Gastroesophageal sphincter (tissue), 4 donors: ENCODE measurements at regions not wholly inside any gene's neighbourhood (a gene's known extent, or its start where the extent isn't known, plus 50 kb on each side); places are given as distances from the start of the nearest gene placed in this dataset.
A peak's percentile ranks its signal among the peaks of the same experiment; 100 is the strongest.

Experiments
- ATAC-seq: fragments of 150-250 bp; one replicate; pipeline ENCODE4 v1.9.1; 2016; ENCODE audit warnings: mild to moderate bottlenecking, moderate library complexity
- H3K27ac ChIP-seq, 4 donors: fragments of 200-600 bp; sonication (generic) in 3 of 4; 1 replicate in 3 of 4; 2 replicates in 1 of 4; pipeline ENCODE4 v1.5.1; 2016 to 2019
- H3K27me3 ChIP-seq: fragments of 200-600 bp; sonication (generic); one replicate; pipeline ENCODE4 v1.5.1; 2019
- H3K36me3 ChIP-seq, 2 donors: fragments of 200-600 bp; sonication (generic); one replicate each; pipeline ENCODE4 v1.5.1; 2019; ENCODE audit warnings: control low read depth in 1 of 2
- H3K4me1 ChIP-seq, 3 donors: fragments of 200-600 bp; sonication (generic); 1 replicate in 2 of 3; 2 replicates in 1 of 3; pipeline ENCODE4 v1.5.1; 2016 to 2019; ENCODE audit warnings: control low read depth in 2 of 3
- H3K4me3 ChIP-seq, 2 donors: fragments of 200-600 bp; sonication (generic); one replicate each; pipeline ENCODE4 v1.5.1; 2019; ENCODE audit warnings: mild to moderate bottlenecking in 1 of 2, moderate library complexity in 1 of 2
- H3K9me3 ChIP-seq, 3 donors: fragments of 200-600 bp; sonication (generic); one replicate each; pipeline ENCODE4 v1.5.1; 2017 to 2019; ENCODE audit warnings: control low read depth in 2 of 3
- CTCF ChIP-seq, 4 experiments: fragments of 200-600 bp in 2 of 4; fragments of 450-650 bp in 2 of 4; sonication (generic) in 1 of 4; IDR thresholded peaks; one replicate each; pipeline ENCODE4 v1.5.1; 2017 to 2019; ENCODE audit warnings: antibody characterized with exemption in 4 of 4, mild to moderate bottlenecking in 2 of 4, moderate library complexity in 2 of 4
- EP300 ChIP-seq: sonication (generic); formaldehyde crosslinking; IDR thresholded peaks from one replicate; pipeline ENCODE4 v1.6.1; 2017; ENCODE audit warnings: antibody characterized with exemption, mild to moderate bottlenecking
- POLR2A ChIP-seq, 2 donors: fragments of 450-650 bp; IDR thresholded peaks; one replicate each; pipeline ENCODE4 v1.6.1; 2017; ENCODE audit warnings: antibody characterized with exemption in 2 of 2, mild to moderate bottlenecking in 2 of 2, moderate library complexity in 1 of 2
- POLR2AphosphoS5 ChIP-seq: sonication (generic); formaldehyde crosslinking; IDR thresholded peaks from one replicate; pipeline ENCODE4 v1.6.1; 2017; ENCODE audit warnings: antibody characterized with exemption
- WGBS, 2 donors: methylation state at CpG; one replicate each; pipeline ENCODE4 v1.1.5; 2018; ENCODE audit warnings: low coverage in 1 of 2; 5-methylcytosine and 5-hydroxymethylcytosine counted together

GRCh38 chr9:88268886-88269285, 119.4 kb upstream of the SPIN1 start:
- TF ChIP-seq EP300: no peak
- TF ChIP-seq POLR2A (IDR thresholded peaks at IDR 0.05): no peak
- TF ChIP-seq POLR2AphosphoS5: no peak
- no peak for TF ChIP-seq CTCF (IDR thresholded peaks at IDR 0.05)
- ATAC-seq: no peak

GRCh38 chr9:88267283-88267682, 121.0 kb upstream of the SPIN1 start:
- no peaks in the 10 kb centered on the region for H3K4me1 ChIP-seq
- TF ChIP-seq EP300 (no peak), CTCF (IDR thresholded peaks at IDR 0.05) (no peak), POLR2A (IDR thresholded peaks at IDR 0.05) (no peak), POLR2AphosphoS5 (no peak)
- no peaks in the 10 kb centered on the region for H3K36me3 ChIP-seq
- H3K27ac ChIP-seq: no peak overlapping the region
- ATAC-seq: no peak
- no peaks in the 10 kb centered on the region for H3K9me3 ChIP-seq
- WGBS, 2 donors: 82 to 85% methylated on average over 4 of the region's 4 CpGs
- no peaks in the 10 kb centered on the region for H3K27me3 ChIP-seq
- no peak overlapping the region for H3K4me3 ChIP-seq

More at GRCh38 chr9:88268886-88269285, 119.4 kb upstream of the SPIN1 start:
- H3K4me3 ChIP-seq: no peak overlapping the region
- no peaks in the 10 kb centered on the region for H3K27me3 ChIP-seq
- no peak overlapping the region for H3K27ac ChIP-seq
- H3K4me1 ChIP-seq: no peaks in the 10 kb centered on the region
- no peaks in the 10 kb centered on the region for H3K9me3 ChIP-seq
- no peaks in the 10 kb centered on the region for H3K36me3 ChIP-seq

- H3K4me1 ChIP-seq: no peaks in the 10 kb centered on the region
- no peak overlapping the region for H3K4me3 ChIP-seq
- ATAC-seq: no peak
- no peaks in the 10 kb centered on the region for H3K27me3 ChIP-seq
- no peak overlapping the region for H3K27ac ChIP-seq
- TF ChIP-seq EP300 (no peak), POLR2AphosphoS5 (no peak), CTCF (IDR thresholded peaks at IDR 0.05) (no peak), POLR2A (IDR thresholded peaks at IDR 0.05) (no peak)
- WGBS, 2 donors: 64 to 71% methylated on average over 1 to 2 of the region's 2 CpGs
- H3K9me3 ChIP-seq: no peaks in the 10 kb centered on the region
- no peaks in the 10 kb centered on the region for H3K36me3 ChIP-seq
Observed at GRCh38 chr9:88266416-88266815, 121.8 kb upstream of the SPIN1 start.

- H3K27ac ChIP-seq: no peak overlapping the region
- TF ChIP-seq POLR2A (IDR thresholded peaks at IDR 0.05): no peak
- 87 to 100% methylated on average over 2 to 3 of the region's 3 CpGs for WGBS, 2 donors
- H3K27me3 ChIP-seq: no peaks in the 10 kb centered on the region
- H3K9me3 ChIP-seq: no peaks in the 10 kb centered on the region
- H3K36me3 ChIP-seq: no peaks in the 10 kb centered on the region
- peaks cover 0 to 16% (median 11%) of the 10 kb centered on the region in 3 donors for H3K4me1 ChIP-seq
- ATAC-seq: no peak
- no peak overlapping the region for H3K4me3 ChIP-seq
Observed at GRCh38 chr9:88259001-88259400, 120.7 kb upstream of the SPATA31C2 start.

GRCh38 chr9:88258601-88259000, 120.3 kb upstream of the SPATA31C2 start:
- TF ChIP-seq EP300: no peak
- no peak for TF ChIP-seq POLR2A (IDR thresholded peaks at IDR 0.05)
- peak; percentile 87 for TF ChIP-seq POLR2AphosphoS5
- peaks cover 0 to 16% (median 11%) of the 10 kb centered on the region in 3 donors for H3K4me1 ChIP-seq
- H3K9me3 ChIP-seq: no peaks in the 10 kb centered on the region
- no peaks in the 10 kb centered on the region for H3K27me3 ChIP-seq
- H3K36me3 ChIP-seq: no peaks in the 10 kb centered on the region
- peak; percentile 51 for ATAC-seq
- H3K27ac ChIP-seq: no peak overlapping the region
- 7 to 11% methylated on average over 12 of the region's 12 CpGs for WGBS, 2 donors
- no peak overlapping the region for H3K4me3 ChIP-seq

GRCh38 chr9:88258024-88258423, 119.7 kb upstream of the SPATA31C2 start:
- ATAC-seq: peak; percentile 65
- no peak for TF ChIP-seq EP300
- peak; percentile 25 for TF ChIP-seq POLR2AphosphoS5
- no peak for TF ChIP-seq CTCF (IDR thresholded peaks at IDR 0.05)
- whole genome bisulfite sequencing, 2 donors: 6% methylated on average over 2 of the region's 2 CpGs; no CpG with 5 or more reads in 1 of the 2 donors
- H3K27ac ChIP-seq: no peak overlapping the region
- H3K36me3 ChIP-seq: no peaks in the 10 kb centered on the region
- no peak overlapping the region for H3K4me3 ChIP-seq
- H3K4me1 ChIP-seq: peaks cover 0 to 16% (median 11%) of the 10 kb centered on the region in 3 donors
- no peaks in the 10 kb centered on the region for H3K27me3 ChIP-seq
- H3K9me3 ChIP-seq: no peaks in the 10 kb centered on the region
